ENCODE measurements at regions not wholly inside any gene's neighbourhood (a gene's known extent, or its start where the extent isn't known, plus 50 kb on each side); places are given as distances from the start of the nearest gene placed in this dataset.
"Not testable (repeated sequence)": the region's sequence is repeated elsewhere in the genome, so short reads cannot be mapped to it uniquely, and the experiment has no call there.

DNA sequence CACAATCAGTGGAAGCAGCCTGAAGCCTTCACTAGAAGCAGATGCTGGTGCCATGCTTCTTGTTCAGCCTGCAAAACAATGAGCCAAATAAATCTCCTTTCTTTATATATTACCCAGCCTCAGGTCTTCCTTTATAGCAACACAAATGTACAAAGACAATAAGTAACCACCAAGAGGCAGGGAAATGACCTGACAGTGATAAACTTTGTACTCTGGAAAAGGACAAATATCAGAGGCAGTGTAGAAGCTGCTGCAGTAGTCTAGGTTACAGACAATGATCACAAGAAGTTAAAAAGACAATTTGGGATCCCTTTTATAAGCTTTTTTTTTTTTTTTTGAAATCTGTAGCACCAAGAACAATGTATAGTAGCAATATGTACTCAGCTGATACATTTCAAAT lies 760.3 kb downstream of the TTLL7 start:
- DNase-seq (ENCODE audit: low read depth in 2 of 2) = not testable (repeated sequence)

DNA sequence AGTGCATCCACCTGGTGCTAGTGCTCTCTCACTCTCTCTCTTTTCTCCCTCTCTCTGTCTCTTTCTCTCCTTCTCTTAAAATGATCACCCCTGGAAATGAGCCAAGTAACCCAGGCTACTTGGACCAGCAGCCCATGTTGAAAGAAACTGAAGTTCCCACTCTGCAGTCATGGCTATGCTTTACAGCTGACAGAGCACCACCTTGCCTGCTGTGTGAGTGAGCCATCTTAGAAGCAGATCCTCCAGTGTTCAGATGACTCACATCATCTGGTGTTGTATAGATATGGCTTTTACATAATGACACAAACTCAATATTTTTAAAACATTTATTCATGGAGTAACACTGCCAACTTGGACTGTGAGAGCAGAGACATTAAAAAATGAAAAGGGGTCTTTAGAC lies 779.1 kb downstream of the TTLL7 start:
- not testable (repeated sequence) for DNase-seq (ENCODE audit: low read depth in 2 of 2)

DNA sequence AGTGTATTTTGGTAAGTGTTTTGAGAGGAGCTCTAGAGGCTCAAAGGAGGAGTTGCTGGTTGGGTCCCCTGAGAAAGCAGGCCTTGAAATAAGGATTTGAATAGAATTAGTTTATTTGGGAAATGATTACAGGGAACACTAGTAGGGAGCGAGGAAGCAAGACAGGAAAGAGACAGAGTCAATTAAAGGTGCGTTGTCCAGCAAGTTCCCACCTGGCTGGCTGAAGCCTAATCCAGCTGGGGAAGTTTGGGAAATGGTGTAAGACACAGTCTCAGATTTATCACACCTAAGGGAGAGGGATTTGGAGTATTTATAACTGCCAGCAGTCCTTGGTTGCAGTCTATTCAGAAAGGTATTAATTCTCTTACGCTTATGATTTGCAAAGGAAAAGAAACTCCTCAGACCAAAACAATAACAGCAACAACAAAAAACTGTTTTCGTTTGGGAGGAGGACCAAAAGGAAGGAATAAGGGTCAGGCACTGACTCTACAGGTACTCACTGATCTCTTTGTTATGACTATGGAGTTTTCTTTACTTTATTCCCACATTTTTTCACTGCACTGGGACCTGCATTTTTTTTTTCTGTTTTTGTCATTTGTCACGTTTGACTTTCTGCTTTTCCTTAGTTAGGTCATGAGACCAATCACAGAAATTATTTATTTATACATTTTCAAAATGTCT lies 780.8 kb downstream of the TTLL7 start:
- not testable (repeated sequence) for DNase-seq (ENCODE audit: low read depth in 2 of 2)

DNA sequence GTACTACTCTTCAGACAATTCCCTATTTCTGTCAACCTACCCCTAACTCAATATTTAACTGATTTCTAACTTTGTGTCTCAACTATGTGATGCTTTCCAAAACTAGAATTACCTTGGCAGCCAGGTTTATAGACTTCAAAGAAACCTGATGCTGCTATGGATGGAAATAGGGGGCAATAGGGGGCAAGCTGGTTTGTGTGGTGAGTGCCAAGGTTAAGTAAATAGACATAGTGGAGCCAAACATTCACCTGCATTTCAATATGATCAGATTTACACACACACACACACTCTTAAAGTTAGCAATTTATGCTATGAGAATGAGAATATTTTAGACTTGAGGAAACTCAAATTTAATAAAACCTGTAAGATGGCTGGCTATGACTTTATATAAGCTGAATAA lies 784.6 kb downstream of the TTLL7 start:
- not testable (repeated sequence) for DNase-seq (ENCODE audit: low read depth in 2 of 2)

DNA sequence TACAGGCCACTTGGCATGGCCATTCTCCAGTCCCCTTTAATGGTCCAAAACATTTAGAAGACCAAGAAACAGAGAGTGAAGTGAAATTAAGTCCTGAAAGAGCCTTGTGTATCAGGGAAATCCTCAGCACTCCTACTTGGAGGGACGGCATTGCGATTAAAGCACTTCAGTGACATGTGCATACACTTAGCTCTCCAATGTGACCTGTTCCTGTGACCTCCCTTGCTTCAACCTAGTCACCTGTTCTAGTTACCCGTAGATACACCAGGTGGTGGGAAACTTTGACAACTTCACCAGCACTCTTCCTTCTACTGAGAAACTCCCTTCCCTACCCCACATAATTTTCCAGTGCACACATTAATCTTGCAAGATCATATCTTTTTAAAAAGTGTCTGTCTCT lies 785.3 kb downstream of the TTLL7 start:
- DNase-seq (ENCODE audit: low read depth in 2 of 2) = not testable (repeated sequence)

DNA sequence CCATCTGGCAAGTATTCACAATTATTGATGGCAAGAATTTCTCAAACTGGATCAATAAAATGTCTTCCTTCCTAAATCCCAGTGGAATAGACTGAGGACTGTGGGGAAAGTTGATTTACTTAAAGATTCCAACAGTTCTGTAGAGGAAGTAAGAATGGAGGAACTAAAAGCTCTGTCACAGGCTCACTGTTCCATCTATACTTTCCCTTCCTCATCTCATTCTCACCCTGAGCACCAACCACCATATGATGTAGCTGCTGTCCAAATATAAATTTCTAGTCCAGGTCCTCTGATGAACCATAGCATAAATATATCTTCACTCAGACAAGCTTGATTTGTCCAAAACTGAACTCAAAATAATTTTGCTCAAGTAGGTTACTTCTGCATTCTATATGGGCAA lies 786.9 kb downstream of the TTLL7 start:
- DNase-seq (ENCODE audit: low read depth in 2 of 2) = not testable (repeated sequence)

DNA sequence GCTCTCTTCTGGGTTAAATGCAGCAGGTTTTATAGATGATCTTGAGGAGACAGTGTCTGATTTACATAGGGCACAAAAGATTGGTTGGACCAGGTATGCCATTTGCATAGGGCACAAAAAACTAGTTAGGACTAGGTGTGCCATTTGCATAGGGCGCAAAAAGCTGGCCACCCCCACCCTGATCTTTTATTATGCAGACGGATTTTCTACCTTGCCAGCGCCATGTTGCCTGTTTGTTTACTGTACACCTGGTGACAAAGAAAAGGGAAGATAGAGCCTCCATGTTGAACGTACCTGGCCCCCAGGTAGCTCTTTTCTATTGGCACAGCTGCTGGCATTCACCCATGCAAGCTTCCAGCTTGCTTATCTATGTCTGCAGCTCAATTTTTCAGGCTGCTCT lies 790.4 kb downstream of the TTLL7 start:
- not testable (repeated sequence) for DNase-seq (ENCODE audit: low read depth in 2 of 2)

DNA sequence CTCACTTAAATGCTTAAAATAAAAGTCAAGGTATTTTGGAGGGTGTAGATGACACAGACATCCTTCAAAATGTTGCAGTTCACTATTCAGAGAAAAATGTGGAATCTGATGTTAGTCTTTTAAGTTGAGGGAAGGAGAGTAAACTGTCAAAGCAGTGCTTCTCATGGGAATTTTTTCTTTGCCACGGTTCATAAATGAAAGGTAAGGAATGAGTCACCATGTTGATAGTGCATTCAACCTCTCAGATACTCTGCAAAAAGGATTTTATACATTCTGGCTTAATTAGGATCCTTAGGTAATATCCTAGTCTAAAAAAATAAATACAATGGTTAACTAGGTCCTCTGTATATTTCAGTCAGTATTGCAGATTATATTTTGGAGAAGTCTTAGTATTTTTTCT lies 804.3 kb downstream of the TTLL7 start:
- not testable (repeated sequence) for DNase-seq (ENCODE audit: low read depth in 2 of 2)

DNA sequence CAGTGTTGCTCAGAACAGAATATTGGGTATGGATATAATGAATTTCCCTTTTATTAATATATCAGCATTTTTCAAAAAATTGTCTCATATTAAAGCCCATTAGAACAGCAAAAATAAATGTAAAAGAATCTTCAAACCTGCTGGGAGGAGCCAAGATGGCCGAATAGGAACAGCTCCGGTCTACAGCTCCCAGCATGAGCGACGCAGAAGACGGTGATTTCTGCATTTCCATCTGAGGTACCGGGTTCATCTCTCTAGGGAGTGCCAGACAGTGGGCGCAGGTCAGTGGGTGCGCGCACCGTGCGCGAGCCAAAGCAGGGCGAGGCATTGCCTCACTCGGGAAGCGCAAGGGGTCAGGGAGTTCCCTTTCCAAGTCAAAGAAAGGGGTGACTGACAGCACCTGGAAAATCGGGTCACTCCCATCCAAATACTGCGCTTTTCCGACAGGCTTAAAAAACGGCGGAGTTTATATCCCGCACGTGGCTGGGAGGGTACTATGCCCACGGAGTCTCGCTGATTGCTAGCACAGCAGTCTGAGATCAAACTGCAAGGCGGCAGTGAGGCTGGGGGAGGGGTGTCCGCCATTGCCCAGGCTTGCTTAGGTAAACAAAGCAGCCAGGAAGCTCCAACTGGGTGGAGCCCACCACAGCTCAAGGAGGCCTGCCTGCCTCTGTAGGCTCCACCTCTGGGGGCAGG lies 816.8 kb downstream of the TTLL7 start:
- not testable (repeated sequence) for DNase-seq (ENCODE audit: low read depth in 2 of 2)

DNA sequence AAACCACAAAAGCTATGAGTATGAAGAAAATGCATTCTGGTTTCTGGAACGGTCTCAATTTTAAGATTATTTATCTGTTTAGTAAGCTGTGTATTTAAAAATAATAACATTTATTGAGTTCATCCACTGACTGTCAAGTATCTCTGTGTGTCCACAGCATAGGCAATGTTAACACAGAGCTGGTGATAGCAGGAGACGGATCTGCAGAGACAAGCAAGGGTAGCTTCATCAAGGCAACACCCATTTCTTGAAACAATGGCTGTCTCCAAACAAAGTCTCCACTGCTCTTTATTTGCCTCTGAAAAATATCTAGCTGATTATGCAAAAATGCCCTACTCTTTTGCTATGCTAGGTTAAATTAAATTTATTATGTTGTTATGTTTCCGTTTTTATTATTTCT lies 818.3 kb downstream of the TTLL7 start:
- DNase-seq (ENCODE audit: low read depth in 2 of 2) = not testable (repeated sequence)

DNA sequence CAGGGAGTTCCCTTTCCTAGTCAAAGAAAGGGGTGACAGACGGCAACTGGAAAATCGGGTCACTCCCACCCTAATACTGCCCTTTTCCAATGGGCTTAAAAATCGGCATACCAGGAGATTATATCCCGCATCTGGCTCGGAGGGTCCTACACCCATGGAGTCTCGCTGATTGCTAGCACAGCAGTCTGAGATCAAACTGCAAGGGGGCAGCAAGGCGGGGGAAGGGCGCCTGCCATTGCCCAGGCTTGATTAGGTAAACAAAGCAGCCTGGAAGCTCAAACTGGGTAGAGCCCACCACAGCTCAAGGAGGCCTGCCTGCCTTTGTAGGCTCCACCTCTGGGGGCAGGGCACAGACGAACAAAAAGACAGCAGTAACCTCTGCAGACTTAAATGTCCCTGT lies 831.3 kb downstream of the TTLL7 start:
- DNase-seq (ENCODE audit: low read depth in 2 of 2) = not testable (repeated sequence)

DNA sequence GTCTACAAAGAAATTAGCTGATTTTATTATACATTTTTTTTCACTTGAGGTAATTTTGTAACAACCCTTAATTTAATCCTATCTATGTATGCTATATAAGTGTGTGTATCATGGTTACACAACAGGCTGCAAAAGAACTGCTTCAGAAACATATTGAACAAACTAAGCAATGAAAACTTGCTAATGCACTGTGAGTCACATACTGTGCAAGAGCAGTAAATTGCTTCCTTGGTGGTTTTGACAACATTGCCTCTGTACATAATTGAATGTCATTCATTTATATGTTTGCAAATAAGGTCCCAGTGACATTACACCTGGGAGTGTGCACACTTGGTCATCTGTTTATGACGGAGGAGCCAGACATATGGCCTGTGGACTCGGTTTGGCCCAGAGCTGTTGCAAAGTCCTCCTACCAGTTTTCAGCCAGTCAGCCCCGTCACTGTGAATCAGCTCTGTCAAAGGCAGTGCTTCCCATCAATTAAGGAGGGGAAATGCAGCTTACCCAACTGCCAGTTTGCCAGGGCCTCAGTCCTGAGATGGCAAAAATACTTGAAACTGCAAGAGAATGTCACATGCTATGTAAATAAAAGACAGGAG lies 835.0 kb downstream of the TTLL7 start:
- peak in 1 of 2 experiments; percentile 7 for DNase-seq (ENCODE audit: low read depth in 2 of 2)

DNA sequence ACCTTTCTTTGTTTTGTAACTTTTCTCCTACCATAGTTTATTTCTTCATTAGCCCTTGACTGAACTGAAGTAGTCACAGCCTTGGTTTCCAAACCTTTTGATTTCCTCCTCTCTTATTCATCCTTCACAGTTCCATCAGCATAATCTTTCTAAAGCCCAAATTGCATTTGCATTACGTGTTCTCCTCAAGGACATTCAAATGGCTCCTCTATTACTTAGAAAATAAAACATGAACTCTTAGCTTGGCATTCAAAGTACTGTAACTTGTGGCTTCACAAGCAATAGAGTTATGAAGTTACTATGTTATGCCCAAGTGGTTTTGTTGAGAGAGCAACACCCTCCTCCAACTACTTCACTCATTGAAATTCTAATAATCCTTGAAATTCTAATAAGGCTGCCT lies 840.0 kb downstream of the TTLL7 start:
- not testable (repeated sequence) for DNase-seq (ENCODE audit: low read depth in 2 of 2)

DNA sequence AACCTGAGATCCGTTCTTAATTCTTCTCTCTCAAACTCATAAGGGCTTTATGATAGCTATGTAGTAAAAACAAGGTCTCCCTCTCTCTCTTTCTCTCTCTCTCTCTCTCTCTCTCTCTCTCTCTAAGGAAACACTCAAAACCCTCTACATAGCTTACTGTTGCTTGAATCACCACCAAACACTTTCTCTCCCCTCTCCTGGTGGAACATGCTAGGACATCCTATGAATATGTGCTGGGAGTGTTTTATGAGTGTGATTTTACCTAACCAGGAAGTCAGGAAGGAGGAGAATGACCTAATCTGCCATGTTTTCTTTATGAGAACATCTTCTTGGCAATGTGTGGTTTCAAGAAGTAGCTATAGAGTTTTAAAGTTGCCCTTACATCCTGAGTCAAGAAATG lies 844.6 kb downstream of the TTLL7 start:
- peak in 1 of 2 experiments; percentile 8 for DNase-seq (ENCODE audit: low read depth in 2 of 2)

DNA sequence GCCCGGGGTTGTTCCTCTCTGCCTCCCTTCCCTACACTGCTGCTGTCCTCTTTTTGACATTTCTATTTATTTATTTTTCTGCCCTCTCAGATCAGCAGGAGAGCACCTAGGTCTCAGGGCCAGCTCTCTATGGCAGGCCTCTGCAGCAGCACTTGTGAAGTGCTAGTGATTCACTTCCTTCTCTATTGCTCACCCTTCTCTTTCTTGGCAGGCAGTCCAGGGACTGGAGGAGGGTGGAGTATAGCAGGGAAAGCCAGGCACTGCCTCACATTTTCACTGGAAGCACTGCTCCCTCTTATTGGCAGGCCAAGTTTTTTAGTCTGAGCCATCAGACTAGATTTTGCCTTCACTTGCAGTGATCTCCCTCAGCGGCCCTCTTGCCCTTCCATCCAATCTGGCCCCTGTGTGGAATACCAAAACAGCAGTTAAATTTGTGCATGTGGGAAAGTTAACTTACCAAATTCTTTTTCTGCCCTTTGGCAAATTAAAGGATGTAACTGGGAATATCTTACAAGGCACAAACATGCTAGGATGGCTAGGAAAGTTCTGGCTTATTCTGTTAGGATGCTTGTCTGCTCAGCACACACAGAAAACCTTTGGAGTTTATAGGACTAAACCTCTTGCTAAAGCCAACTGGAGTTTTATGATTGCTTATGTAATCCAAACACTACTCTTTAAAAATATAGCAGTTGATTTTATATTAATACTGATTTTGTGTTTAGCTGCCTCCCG lies 847.6 kb downstream of the TTLL7 start:
- peak; percentile 61 to 70 for DNase-seq (ENCODE audit: low read depth in 2 of 2)

DNA sequence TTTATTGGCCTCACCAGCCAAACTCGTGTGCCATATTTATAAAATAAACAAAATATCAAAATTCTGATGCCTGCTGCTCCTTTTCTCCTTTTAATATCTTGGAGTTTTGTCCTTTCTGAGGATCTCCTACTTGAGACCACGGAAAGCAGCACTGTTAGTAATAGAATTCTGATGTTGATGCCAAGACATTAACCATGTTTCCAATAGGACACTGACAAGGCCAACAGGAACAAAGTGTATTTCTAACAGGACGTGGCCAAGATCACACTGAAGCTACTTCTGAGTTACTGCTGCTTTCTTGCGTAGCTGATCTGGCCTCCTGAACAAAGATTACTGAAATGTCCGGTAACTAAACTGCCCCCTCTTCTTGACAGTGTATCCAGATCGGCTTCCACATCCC lies 848.5 kb downstream of the TTLL7 start:
- not testable (repeated sequence) for DNase-seq (ENCODE audit: low read depth in 2 of 2)

DNA sequence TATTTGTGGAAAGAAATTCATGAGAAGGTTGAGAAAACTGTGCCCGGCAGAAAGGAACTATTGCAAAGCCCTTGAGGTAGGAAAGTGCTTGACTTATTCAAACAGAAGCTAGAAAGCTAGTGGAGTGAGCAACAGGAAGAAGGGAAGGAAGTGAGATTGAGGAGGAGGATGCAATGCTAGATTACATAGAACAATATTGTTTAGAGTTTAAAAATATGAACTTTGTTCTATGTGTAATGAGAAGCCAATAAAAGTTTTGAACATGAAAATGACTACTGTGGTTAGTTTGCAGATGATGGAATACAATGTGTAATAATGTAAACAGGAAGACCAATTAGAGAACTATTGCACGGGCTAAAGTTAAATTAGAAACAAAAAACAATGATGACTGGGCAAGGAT lies 853.1 kb downstream of the TTLL7 start:
- DNase-seq (ENCODE audit: low read depth in 2 of 2) = not testable (repeated sequence)

DNA sequence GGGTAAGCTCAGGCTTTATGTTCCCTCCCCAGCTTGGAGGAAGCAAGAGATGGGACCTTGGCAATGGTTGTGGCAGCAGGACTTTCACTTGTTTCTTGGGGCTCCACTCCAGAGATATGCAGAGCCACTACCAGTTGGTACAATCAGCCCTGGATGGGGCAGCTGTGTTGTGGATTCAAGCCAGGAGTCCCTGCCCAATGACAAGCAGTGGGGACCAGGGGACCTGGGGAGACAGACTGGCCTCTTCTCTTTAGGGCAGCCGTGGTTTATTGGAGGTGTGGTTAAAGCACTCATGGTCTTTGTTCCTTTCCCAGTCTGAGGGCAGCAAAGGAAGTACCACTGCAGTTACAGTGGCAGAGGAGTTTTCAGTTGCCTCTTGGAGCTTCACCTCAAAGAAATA lies 856.1 kb downstream of the TTLL7 start:
- DNase-seq (ENCODE audit: low read depth in 2 of 2) = not testable (repeated sequence)

DNA sequence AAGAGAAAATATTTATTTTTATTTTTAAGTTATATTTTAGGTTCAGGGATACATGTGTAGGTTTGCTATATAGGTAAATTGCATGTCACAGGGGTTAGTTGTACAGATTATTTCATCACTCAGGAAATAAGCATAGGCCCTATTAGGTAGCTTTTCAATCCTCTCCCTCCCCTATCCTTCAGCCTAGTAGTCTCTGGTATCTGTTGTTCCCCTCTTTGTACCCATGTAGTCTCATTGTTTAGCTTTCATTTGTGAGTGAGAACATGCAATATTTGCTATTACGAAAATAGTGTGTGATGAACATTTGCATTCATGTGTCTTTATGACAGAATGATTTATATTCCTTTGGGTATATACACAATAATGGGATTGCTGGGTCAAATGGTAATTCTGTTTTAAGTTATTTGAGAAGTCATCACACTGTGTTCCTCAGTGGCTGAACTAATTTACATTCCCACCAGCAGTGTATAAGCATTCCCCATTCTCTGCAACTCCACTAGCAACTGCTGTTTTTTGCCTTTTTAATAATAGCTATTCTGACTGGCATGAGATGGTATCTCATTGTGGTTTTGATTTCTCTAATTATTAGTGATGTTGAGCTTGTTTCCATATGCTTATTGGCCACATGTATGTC lies 863.3 kb downstream of the TTLL7 start:
- DNase-seq (ENCODE audit: low read depth in 2 of 2) = not testable (repeated sequence)

DNA sequence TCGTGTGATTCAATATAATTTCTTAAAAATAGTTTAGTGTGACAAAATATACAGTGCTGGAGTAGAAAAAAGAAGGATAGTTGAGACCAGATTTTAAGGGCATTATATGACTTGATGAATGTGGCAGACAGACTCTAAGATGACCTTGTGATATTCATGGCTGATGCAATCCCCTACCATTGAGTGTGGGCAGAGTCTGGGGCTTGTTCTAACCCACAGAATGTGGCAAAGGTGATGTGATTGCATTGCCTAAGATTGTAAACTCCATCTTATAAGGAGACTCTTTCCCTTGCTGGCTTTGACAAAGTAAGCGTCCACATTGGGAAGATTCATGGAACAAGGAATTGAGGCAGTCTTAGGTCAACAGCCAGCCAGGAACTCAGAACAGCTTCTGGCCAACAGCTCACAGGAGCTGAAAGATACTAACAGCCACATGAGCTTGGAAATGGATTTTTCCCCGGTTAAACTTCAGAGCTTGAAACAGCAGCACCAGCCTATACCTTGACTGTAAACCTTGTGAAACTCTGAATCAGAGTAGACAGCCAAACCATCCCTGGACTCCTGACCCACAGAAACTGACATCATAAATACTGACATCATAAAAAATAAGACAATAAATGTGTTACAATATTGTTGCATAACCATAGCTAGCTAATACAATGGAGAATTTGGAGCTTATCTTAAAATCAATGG lies 864.5 kb downstream of the TTLL7 start:
- DNase-seq (ENCODE audit: low read depth in 2 of 2) = not testable (repeated sequence)

DNA sequence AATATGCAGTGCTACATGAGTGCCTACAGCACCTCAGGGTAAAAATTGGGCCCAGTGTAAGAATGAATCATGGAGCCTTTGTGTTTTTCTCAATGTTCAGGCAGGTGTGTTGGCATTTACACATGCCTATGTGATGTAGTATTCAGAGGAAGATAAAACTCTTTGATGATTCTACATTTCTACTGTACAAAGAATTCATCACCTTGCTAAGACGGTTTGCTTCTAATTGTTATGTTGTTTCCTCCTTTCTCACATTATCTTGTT lies 867.3 kb downstream of the TTLL7 start:
- DNase-seq (ENCODE audit: low read depth in 2 of 2) = no peak

All from fibroblast of skin of left quadriceps (primary cell).